Activated gamma-delta T cell (primary cell): ENCODE measurements at regions not wholly inside any gene's neighbourhood (a gene's known extent, or its start where the extent isn't known, plus 50 kb on each side); places are given as distances from the start of the nearest gene placed in this dataset.

ENCODE experiments used
- DNase-seq: peaks from one replicate; lab custom pipeline; 2025; lab: John Stamatoyannopoulos, UW

GRCh38 chr2:860259-860855 lies 90.3 kb upstream of the SNTG2 start:
- no peak for DNase-seq

GRCh38 chr2:858646-859045 lies 92.0 kb upstream of the SNTG2 start:
- no peak for DNase-seq

GRCh38 chr2:857937-858336 lies 92.7 kb upstream of the SNTG2 start:
- no peak for DNase-seq

GRCh38 chr2:857081-857480 lies 93.6 kb upstream of the SNTG2 start:
- no peak for DNase-seq

GRCh38 chr2:856456-856855 lies 94.2 kb upstream of the SNTG2 start:
- DNase-seq, result no peak

GRCh38 chr2:856041-856440 lies 94.6 kb upstream of the SNTG2 start:
- no peak for DNase-seq

GRCh38 chr2:855177-855576 lies 95.5 kb upstream of the SNTG2 start:
- no peak for DNase-seq

GRCh38 chr2:854460-854859 lies 96.2 kb upstream of the SNTG2 start:
- DNase-seq, result no peak

GRCh38 chr2:853203-853870 lies 97.3 kb upstream of the SNTG2 start:
- no peak for DNase-seq

- DNase-seq, result no peak
Observed at GRCh38 chr2:852168-852567, 98.5 kb upstream of the SNTG2 start.

GRCh38 chr2:851680-852079 lies 99.0 kb upstream of the SNTG2 start:
- DNase-seq, result no peak

- DNase-seq, result no peak
Observed at GRCh38 chr2:851078-851477, 99.6 kb upstream of the SNTG2 start.

GRCh38 chr2:850429-850828 lies 100.2 kb upstream of the SNTG2 start:
- DNase-seq, result no peak

GRCh38 chr2:848099-848498 lies 102.5 kb upstream of the SNTG2 start:
- no peak for DNase-seq

- no peak for DNase-seq
Observed at GRCh38 chr2:847669-848068, 103.0 kb upstream of the SNTG2 start.

- DNase-seq, result no peak
Observed at GRCh38 chr2:844715-845114, 105.9 kb upstream of the SNTG2 start.

- DNase-seq, result no peak
Observed at GRCh38 chr2:842151-842803, 108.4 kb upstream of the SNTG2 start.

- DNase-seq, result no peak
Observed at GRCh38 chr2:841036-841435, 109.6 kb upstream of the SNTG2 start.

GRCh38 chr2:834233-834632 lies 116.4 kb upstream of the SNTG2 start:
- DNase-seq, result no peak

GRCh38 chr2:833180-833579 lies 117.5 kb upstream of the SNTG2 start:
- DNase-seq, result no peak

GRCh38 chr2:832635-833034 lies 118.0 kb upstream of the SNTG2 start:
- no peak for DNase-seq

GRCh38 chr2:831622-832021 lies 119.0 kb upstream of the SNTG2 start:
- no peak for DNase-seq

- no peak for DNase-seq
Observed at GRCh38 chr2:831225-831536, 119.5 kb upstream of the SNTG2 start.
